LoVo (cell line): ENCODE measurements at regions not wholly inside any gene's neighbourhood (a gene's known extent, or its start where the extent isn't known, plus 50 kb on each side); places are given as distances from the start of the nearest gene placed in this dataset.
"Not testable (repeated sequence)": the region's sequence is repeated elsewhere in the genome, so short reads cannot be mapped to it uniquely, and the experiment has no call there.

Source experiments
- DNase-seq: peaks from one replicate; pipeline ENCODE4 v3.0.0-alpha.2; 2016; ENCODE audit warnings: low spot score

DNA sequence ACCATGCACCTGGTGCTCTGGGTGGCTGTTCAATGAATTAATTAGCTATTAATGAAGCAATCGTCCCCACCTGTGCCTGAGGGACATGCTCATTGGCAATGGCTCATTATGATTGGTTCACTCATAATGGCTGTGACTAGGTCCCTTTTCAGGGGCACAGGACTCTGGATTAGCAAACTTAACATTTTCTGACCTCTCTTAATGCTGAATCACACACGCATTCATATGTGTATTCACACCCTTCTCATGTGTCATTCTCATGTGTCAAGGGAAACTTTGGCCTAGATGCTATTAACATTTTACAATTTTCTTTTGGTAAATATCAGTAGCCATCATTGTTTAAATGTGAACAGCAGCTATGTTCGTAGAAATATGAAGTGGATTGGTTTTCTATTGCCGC is 98.9 kb upstream of the PMAIP1 start:
- DNase-seq, result no peak

- no peak for DNase-seq
These were observed 100.3 kb upstream of the PMAIP1 start for GRCh38 chr18:59799383-59800015.

GRCh38 chr18:59795882-59796281 is 98.7 kb upstream of the CCBE1 start:
- DNase-seq, result no peak

GRCh38 chr18:59792353-59792752 is 95.1 kb upstream of the CCBE1 start:
- DNase-seq, result no peak

DNA sequence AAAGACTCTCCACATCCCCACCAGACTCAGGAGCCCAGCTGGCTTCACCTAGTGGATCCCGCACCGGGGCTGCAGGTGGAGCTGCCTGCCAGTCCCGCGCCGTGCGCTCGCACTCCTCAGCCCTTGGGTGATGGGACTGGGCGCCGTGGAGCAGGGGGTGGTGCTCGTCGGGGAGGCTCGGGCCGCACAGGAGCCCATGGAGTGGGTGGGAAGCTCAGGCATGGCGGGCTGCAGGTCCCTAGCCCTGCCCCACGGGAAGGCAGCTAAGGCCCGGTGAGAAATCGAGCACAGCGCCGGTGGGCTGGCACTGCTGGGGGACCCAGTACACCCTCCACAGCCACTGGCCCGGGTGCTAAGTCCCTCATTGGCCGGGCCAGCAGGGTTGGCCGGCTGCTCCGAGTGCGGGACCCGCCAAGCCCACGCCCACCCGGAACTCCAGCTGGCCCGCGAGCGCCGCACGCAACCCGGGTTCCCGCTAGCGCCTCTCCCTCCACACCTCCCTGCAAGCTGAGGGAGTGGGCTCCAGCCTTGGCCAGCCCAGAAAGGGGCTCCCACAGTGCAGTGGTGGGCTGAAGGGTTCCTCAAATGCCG is 93.2 kb upstream of the CCBE1 start:
- not testable (repeated sequence) for DNase-seq

DNA sequence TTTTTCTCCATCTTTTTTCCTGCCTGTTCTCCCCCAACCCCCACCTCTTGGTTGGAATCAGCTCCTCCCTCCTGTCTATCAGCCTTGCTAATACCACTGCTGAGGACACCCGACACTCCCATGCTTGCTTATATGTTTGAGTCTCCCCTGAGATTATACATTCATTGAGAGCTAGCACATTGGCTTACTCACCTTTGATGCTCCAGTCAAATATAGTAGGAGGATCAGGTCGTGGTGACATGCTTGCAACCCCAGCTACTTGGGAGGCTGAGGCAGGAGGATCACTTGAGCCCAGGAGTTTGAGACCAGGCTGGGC is 91.5 kb upstream of the CCBE1 start:
- no peak for DNase-seq

DNA sequence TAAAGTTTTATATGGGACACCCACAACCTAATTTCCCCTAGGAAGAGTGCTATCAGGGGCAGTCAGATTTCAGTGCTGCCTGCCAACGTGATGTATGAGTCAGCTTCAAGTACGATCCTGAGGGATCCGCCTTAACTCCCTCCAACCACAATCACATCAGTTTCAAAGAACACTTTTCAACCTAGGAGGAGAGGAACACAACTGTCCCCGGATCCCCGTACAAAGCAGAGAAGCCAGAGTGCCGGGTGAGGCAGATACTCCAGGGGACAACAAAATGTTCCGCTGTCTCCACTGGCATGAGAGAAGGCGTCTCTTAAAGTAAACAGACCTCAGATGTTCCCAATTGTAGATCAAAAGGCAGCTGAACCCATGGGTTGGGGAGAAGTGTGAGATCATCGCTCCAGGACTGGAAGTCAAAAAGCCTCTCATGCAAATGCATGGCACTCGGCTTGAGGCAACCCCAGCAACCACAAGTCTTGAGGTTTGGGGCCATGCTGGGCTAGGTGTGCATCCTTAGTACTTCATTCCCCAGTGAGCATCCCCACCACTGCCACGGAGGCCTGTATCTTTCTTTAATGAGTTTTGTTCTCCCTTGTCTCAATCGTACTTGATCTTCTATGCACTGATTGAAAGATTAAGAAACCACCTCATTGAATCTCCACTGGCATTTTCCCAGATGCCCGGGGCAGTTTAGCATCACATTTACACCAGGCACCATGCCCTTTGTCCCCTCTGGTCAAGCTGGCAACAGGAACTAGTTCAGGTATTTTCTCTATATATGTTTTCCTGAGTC is 91.0 kb upstream of the CCBE1 start:
- DNase-seq, result peak; percentile 28

DNA sequence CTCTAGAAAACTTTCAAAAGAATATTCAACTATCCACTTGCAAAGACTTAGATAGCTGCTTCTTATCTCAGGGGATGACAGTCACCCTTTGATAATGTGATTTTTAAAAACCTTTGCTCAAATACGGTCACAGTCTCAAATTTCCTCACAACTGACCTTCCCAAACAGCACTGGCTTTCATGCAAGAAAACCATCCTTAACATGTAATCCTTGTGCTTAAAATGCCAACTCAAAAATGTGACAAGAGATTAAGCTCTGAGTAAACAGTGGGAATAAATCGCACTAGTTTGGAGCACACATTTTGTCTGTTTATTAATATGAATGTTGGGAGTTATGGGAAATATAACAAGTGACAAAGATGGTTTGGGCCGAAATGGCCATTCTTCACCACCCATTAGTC is 87.5 kb upstream of the CCBE1 start:
- DNase-seq, result no peak

DNA sequence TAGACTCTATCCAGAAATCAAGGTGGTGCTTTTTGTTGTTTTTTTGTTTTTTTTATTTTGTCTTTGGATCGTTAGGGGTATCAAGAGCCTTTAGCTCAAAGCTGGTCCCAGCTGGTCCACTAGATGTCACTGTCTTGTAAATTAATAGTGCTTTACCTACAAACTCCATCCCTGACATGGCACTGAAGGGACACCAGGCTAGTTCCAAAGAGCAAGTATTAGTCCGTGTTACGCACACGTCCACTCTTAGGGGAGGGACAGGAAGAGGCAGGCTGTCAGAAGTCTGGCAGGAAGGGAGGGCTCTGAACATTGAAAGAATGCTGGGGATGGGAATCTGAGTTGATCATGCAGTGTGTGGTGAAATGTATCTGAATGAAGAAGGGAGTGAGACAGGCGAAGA is 85.9 kb upstream of the CCBE1 start:
- peak; percentile 25 for DNase-seq

DNA sequence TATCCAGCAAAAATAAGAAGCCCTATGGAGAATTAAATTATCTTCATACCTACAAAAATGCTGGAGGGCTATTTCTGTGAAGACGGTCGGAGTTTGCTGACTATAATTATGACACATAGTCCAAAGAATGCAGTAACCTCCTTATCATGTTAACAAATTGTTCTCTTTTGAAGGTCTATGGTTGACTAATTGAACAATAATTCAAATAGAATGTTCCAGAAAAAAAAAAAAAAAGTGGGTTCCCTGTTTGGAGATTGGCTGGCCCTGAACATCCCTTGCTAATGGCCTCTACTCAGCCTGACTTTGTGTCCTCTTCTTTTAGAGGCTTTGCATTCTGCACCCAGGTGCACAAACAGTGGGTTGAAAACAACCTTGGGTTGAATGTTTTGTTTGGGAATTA is 82.8 kb upstream of the CCBE1 start:
- DNase-seq, result peak; percentile 20

- no peak for DNase-seq
These were observed 81.2 kb upstream of the CCBE1 start for GRCh38 chr18:59778434-59778833.

DNA sequence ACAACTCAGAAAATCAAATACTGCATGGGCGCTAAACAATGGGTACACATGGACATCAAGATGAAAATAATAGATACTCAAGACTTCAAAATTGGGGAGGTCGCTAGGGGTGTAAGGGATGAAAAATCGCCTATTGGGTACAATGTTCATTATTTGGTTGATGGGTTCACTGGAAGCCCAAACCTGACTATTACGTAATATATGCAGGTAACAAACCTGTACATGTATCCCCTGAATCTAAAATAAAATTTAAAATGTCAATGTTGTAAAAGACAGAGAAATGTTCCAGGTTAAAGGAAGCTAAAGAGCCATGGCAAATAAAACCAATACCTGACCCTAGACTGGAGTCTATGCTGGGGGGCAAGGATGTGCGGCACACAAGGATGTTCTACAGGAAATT is 80.4 kb upstream of the CCBE1 start:
- DNase-seq, result no peak

DNA sequence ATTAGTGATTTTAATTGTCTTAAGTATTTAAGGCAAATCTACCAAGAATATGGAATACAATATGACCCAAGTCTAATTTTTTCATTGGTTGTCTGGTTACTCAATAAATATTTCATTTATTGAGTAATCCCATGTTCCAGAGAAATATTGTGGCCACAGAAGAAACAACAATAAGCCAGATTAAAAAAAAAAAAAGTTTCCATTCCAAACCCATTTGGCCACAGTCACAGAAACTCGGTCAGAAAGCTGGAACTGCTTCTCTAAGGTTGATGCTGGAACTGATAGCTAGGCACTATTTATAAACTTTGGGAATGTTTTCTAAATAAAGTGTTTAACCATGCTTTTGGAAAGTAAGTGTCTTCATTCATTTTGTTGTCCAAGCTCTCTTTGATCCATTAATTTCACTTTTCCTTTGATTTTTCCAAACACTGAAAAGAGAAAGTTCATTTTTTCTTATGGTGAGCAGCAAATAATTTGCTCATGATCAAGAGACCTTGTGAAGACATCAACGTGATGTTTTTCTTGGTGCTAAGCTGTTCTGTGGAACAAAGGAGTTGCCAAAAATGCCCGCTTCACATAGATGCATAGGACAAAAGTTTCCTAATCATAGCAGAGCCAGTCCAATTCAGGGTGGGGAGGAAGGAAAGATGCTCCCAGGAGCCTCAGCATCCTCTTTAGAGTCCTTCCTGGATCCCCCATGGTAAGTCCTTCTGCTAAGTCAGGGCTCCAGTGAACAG is 72.1 kb upstream of the CCBE1 start:
- no peak for DNase-seq

DNA sequence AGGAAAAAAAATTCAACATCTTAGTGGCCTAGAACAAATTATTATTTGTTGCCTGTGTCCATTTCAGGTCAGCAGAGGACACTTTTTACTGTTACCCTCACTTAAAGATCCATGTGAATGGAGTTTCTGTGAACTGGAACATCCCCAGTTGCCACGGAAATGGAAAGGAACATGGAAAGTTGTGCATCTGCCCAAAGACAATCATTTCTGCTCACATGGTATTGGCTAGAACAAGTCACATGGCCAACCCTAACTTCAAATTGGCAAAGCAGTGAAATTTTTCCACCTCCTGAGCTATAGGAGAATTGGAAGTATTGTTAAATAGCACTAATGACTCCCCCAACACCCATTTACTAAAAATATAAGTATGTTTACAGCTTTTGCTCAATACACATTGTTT is 71.2 kb upstream of the CCBE1 start:
- DNase-seq, result no peak

DNA sequence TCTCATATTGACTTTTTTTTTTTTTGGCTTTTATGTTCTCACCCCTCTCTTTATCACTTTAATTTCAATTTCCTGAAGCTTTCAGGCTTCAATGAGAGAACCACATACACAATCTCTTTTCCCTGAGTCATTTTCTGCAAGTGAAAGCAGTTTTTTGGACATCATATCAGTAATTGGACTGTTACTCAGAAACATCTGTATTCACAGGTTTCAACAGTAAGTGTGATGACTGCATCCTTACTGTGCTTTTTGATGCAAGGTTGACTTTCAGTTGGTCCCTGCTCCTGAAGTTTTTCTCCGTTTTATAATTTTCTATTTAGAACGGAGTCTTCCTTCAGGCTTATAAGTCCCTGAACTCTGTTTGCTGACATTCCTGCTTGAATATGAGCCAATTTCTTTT is 70.5 kb upstream of the CCBE1 start:
- no peak for DNase-seq

DNA sequence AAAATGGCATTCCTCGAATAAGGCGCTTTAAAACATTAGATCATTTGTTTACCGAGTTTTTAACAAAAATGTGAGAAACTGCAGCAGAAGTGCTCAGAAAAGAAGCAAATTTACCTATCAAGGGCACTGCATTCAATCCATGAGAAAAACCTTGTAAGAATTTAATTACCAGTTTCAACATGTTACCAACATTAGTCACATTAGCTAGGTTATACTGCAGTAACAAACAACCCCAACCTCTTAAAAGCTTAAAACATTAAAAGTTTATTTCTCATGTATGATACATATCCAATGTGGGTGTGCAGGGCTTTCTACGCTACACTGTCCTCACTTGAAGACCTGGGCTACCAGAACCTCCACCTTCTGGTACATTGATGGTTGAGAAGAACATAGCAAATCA is 68.1 kb upstream of the CCBE1 start:
- no peak for DNase-seq

DNA sequence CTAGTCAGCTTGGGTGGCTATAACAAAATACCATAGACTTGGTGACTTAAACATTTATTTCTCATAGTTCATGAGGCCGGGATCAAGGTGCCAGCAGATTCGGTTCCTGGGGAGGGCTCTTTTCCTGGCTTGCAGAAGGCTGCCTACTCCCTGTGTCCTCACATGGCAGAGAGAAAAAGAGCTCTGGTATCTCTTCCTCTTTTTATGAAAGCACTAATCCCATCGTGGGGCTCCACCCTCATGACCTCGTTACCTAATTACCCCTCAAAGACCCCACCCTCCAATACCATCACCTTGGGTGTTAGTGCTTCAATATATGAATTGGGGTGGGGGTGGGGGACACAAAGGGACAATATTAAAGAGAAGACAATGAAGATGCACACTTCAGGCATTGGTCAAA is 67.1 kb upstream of the CCBE1 start:
- DNase-seq, result no peak

DNA sequence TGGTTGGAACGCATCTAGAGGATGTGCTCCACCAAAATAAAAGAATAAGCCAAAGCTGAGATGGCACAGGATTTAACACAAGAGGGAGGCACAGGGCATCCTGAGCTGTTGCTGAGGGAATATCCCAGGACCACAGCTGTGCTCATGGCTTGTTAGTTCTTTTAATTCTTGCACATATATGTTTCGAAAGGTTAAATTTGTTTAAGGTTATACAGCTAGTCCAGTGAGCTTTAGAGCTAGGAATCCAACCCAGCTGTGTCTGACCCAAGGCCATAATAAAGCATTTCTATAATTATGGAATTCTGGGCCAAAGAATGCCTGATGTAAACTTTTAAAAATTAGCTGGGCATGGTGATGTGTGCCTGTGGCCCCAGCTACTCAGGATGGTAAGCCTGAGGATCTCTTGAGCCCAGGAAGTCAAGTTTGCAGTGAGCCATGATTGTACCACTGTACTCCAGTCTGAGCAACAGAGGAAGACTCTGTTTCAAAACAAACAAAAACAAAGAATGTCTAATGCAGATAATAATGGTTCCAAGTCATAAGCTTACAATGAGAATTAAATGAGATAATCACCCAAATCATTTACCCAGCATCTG is 66.4 kb upstream of the CCBE1 start:
- DNase-seq, result no peak

DNA sequence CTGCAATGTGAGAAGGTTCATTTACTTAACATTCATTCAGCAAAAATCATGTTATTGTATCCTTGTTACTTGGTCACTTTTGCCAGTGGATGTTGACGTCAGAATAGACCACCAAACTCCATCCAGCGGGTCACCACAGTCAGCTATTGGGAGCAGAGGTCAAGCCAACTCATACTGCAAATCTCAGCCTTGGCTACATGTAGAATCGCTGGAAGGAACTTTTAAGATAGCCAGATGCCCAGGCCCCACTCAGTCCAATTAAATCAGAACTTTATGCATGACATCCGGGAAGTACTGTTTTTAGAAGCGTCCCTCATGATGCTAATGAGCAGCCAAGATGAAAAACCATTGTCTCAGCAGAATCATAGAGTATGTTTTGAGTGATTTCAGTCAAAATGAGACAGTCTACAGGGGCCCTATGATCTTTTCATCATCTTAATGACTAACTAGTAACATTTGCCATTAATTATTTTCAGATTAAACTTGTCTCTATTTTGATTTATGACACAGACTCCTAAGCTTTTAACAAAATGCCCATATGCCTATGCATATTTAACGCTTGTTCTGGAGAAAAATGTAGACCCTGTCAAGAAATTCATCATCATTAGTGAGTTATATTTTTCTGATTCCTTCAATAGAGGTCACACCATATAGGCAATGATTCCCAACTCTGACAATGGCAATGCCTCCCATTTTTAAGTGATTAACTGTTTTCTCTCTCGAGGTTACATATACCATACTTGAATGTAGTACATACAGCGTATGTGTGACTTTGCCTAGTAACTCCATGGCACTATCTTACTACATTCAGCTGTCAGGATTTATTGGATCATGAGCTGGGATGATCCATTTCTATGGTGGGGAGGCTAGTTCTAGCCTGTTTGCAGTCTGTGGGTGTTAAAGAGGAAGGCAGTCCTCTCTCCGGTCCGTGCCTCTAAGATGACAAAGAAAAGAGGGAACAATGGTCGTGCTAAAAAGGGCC is 63.7 kb upstream of the CCBE1 start:
- DNase-seq, result no peak

GRCh38 chr18:59760212-59760611 is 63.0 kb upstream of the CCBE1 start:
- DNase-seq, result no peak

DNA sequence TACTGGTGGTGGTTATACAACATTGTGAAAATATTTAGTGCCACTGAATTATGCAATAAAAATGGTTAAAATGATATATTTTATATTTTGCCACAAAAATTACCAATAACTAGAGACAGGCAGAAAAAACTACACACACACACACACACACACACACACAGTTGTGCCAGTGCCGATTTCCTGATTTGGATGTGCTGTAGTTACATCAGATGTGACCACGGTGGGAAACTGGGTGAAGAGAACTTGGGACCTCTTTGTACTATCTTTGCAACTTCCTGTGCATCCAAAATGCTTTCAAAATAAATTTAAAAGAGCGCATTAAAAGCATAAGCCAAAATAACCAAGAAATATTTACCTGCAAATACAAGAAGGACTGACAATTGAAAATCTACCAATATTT is 61.6 kb upstream of the CCBE1 start:
- no peak for DNase-seq
